A673 (cell line): ENCODE measurements at regions not wholly inside any gene's neighbourhood (a gene's known extent, or its start where the extent isn't known, plus 50 kb on each side); places are given as distances from the start of the nearest gene placed in this dataset.
"Not testable (repeated sequence)": the region's sequence is repeated elsewhere in the genome, so short reads cannot be mapped to it uniquely, and the experiment has no call there.

ENCODE experiments used
- BruUV-seq: library from RNA; stranded (reverse); fragments of 400-500 nt; replicated peaks from 2 replicates; lab custom pipeline; 2021; lab: Mats Ljungman, UMichigan
- CTCF ChIA-PET: fragments of 300-600 bp; sonication (Branson Sonifier 250); formaldehyde crosslinking; loops from one replicate; lab custom pipeline; 2022; ENCODE audit warnings: antibody characterized with exemption; lab: Charles Lee
- POLR2A ChIA-PET: fragments of 300-600 bp; sonication (Branson Sonifier 250); formaldehyde crosslinking; loops from one replicate; lab custom pipeline; 2022; ENCODE audit warnings: antibody characterized with exemption; ENCODE audit not compliant: low non-redundant PET; lab: Charles Lee
- DNase-seq: peaks from one replicate; pipeline ENCODE4 v3.0.0-alpha.2; 2015; ENCODE audit warnings: low spot score
- H3K27ac ChIP-seq: fragments of 200-600 bp; sonication (generic); 2 replicates; pipeline ENCODE4 v1.5.1; 2016; ENCODE audit warnings: mixed run types, low read depth, mild to moderate bottlenecking, mixed read lengths, antibody characterized with exemption, low read length; ENCODE audit not compliant: poor library complexity, severe bottlenecking
- H3K27me3 ChIP-seq: fragments of 200-600 bp; sonication (generic); replicated peaks from 2 replicates; pipeline ENCODE4 v1.6.1; 2017; ENCODE audit warnings: mixed run types, low read depth, mild to moderate bottlenecking, mixed read lengths, antibody characterized with exemption, low read length; ENCODE audit not compliant: insufficient read depth, poor library complexity
- H3K36me3 ChIP-seq: fragments of 200-600 bp; sonication (generic); 2 replicates; pipeline ENCODE4 v1.6.1; 2016; ENCODE audit warnings: mixed run types, mild to moderate bottlenecking, mixed read lengths, antibody characterized with exemption, low read length; ENCODE audit not compliant: insufficient read depth, poor library complexity, severe bottlenecking
- H3K4me1 ChIP-seq: fragments of 200-600 bp; sonication (generic); 2 replicates; pipeline ENCODE4 v1.6.1; 2017; ENCODE audit warnings: mixed run types, mild to moderate bottlenecking, mixed read lengths, antibody characterized with exemption, low read length; ENCODE audit not compliant: insufficient read depth, poor library complexity, severe bottlenecking
- H3K4me3 ChIP-seq: fragments of 200-600 bp; sonication (generic); 2 replicates; pipeline ENCODE4 v1.5.1; 2016; ENCODE audit warnings: low read depth, mixed run types, mild to moderate bottlenecking, mixed read lengths, low read length; ENCODE audit not compliant: poor library complexity, severe bottlenecking
- H3K9me3 ChIP-seq: fragments of 200-600 bp; sonication (generic); 2 replicates; pipeline ENCODE4 v1.6.1; 2016; ENCODE audit warnings: mixed run types, low read depth, mild to moderate bottlenecking, mixed read lengths, antibody characterized with exemption, low read length; ENCODE audit not compliant: poor library complexity, severe bottlenecking
- EZH2 ChIP-seq: fragments of 200-600 bp; sonication (generic); IDR thresholded peaks from 2 replicates; pipeline ENCODE4 v1.6.1; 2017; ENCODE audit warnings: borderline replicate concordance, low read depth, mild to moderate bottlenecking, mixed read lengths, antibody characterized with exemption, low read length; ENCODE audit not compliant: poor library complexity, severe bottlenecking
- intact Hi-C: fragments of 100-400 bp; cut with micrococcal nuclease; formaldehyde crosslinking; loops from one replicate; pipeline ENCODE4 v1.10.0; 2022; ENCODE audit not compliant: unreplicated experiment
- TF ChIP-seq, protein P1 (sequence below): fragments of 300-800, 200-600 bp; sonication (generic); conservative IDR thresholded peaks from 2 replicates; pipeline ENCODE4 v1.5.1; 2017; ENCODE audit warnings: low read depth, mild to moderate bottlenecking, antibody characterized with exemption, low read length, moderate library complexity, mixed read lengths

DNA sequence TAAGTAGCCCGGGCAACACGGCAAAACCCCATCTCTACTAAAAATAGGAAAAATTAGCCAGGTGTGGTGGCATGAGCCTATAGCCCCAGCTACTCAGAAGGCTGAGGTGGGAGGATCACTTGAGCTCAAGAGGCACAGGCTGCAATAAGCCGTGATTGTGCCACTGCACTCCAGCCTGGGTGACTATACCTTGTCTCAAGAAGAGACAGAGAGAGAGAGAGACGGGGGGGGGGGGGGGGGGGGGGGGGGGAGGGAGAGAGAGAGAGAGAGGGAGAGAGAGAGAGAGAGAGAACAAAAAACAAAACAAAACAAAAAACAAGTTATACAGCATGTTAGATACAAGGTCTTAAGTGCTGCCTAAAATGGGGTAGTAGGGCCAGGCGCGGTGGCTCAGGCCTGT, 77.8 kb upstream of the ZNF281 start:
- Histone ChIP-seq H3K4me3 (no peak overlapping the region), H3K36me3 (no peaks in the 10 kb centered on the region), H3K27ac (no peak overlapping the region), H3K27me3 (no peaks in the 10 kb centered on the region), H3K9me3 (no peaks in the 10 kb centered on the region), H3K4me1 (no peaks in the 10 kb centered on the region)
- no TSS peak for BruUV-seq
- ChIA-PET POLR2A (interaction anchor here (0.7 kb wide), 1 partner anchor 67 kb away, joined by 4 read pairs; no protein-coding TSS in a partner anchor), CTCF (interaction anchor here (0.6 to 1.6 kb wide), 2 partner anchors 23 to 803 kb away, joined by 3 to 6 read pairs; no protein-coding TSS in a partner anchor)
- no peak for DNase-seq
- intact Hi-C loops: loop anchor here (1.0 to 10.0 kb wide), 5 partner anchors 143 to 923 kb away; no protein-coding TSS in a partner anchor
- TF ChIP-seq, protein P1, sequence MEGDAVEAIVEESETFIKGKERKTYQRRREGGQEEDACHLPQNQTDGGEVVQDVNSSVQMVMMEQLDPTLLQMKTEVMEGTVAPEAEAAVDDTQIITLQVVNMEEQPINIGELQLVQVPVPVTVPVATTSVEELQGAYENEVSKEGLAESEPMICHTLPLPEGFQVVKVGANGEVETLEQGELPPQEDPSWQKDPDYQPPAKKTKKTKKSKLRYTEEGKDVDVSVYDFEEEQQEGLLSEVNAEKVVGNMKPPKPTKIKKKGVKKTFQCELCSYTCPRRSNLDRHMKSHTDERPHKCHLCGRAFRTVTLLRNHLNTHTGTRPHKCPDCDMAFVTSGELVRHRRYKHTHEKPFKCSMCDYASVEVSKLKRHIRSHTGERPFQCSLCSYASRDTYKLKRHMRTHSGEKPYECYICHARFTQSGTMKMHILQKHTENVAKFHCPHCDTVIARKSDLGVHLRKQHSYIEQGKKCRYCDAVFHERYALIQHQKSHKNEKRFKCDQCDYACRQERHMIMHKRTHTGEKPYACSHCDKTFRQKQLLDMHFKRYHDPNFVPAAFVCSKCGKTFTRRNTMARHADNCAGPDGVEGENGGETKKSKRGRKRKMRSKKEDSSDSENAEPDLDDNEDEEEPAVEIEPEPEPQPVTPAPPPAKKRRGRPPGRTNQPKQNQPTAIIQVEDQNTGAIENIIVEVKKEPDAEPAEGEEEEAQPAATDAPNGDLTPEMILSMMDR: no peak
- TF ChIP-seq EZH2: no peak

DNA sequence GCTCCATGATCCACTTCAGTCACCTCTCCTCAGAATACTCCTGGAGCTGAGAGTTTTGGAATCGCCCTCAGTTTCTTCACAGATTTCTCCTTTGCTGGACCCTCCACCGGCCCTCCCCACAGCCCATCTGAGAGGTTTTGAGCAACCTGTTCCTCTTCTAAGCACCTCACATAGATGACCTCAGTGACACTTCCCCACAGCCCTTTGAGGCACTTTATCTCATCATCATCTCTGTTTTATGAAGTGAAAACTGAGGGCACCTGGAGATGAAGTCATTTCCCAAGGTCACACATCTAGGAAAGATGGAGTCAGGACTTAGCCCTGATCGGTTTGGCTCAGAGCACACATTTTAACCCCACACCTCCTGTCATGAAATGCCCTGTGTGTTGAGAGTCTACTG, 76.8 kb upstream of the ZNF281 start:
- no peak for DNase-seq
- POLR2A ChIA-PET: no interaction called here
- Histone ChIP-seq H3K9me3 (no peaks in the 10 kb centered on the region), H3K4me1 (no peaks in the 10 kb centered on the region), H3K27ac (no peak overlapping the region), H3K27me3 (no peaks in the 10 kb centered on the region), H3K36me3 (no peaks in the 10 kb centered on the region), H3K4me3 (no peak overlapping the region)
- intact Hi-C loops: loop anchor here (10.0 kb wide), 3 partner anchors 142 to 922 kb away; no protein-coding TSS in a partner anchor
- BruUV-seq: no TSS peak
- CTCF ChIA-PET: no interaction called here
- TF ChIP-seq, protein P1: no peak
- no peak for TF ChIP-seq EZH2

DNA sequence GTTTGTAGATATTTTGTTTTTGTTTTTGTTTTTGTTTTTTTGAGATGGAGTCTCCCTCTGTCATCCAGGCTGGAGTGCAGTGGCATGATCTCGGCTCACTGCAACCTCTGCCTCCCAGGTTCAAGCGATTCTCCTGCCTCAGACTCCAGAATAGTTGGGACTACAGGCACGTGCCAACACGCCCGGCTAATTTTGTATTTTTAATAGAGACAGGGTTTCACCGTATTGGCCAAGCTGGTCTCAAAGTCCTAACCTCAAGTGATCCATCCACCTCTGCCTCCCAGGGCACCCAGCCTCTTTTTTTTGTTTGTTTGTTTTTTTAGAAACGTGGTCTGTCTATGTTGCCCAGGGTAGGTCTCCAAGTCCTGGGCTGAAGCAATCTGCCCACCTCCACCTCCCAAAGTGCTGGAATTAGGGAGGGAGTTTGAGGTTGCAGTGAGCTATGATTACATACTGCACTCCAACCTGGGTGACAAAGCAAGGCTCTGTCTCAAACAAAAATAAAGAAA, 74.7 kb upstream of the ZNF281 start:
- POLR2A ChIA-PET, H3K27ac ChIP-seq, H3K4me1 ChIP-seq, H3K36me3 ChIP-seq, DNase-seq, H3K9me3 ChIP-seq, H3K27me3 ChIP-seq, H3K4me3 ChIP-seq, BruUV-seq, CTCF ChIA-PET: not testable (repeated sequence)
- intact Hi-C loops: loop anchor here (10.0 kb wide), 3 partner anchors 140 to 920 kb away; no protein-coding TSS in a partner anchor
